DMS153 treated with DMSO at 0.1 percent for 48 hours (cell line): ENCODE measurements at regions not wholly inside any gene's neighbourhood (a gene's known extent, or its start where the extent isn't known, plus 50 kb on each side); places are given as distances from the start of the nearest gene placed in this dataset.

Experiments used
- DNase-seq: peaks from one replicate; lab custom pipeline; 2025; ENCODE audit not compliant: unreplicated experiment; lab: John Stamatoyannopoulos, UW

DNA sequence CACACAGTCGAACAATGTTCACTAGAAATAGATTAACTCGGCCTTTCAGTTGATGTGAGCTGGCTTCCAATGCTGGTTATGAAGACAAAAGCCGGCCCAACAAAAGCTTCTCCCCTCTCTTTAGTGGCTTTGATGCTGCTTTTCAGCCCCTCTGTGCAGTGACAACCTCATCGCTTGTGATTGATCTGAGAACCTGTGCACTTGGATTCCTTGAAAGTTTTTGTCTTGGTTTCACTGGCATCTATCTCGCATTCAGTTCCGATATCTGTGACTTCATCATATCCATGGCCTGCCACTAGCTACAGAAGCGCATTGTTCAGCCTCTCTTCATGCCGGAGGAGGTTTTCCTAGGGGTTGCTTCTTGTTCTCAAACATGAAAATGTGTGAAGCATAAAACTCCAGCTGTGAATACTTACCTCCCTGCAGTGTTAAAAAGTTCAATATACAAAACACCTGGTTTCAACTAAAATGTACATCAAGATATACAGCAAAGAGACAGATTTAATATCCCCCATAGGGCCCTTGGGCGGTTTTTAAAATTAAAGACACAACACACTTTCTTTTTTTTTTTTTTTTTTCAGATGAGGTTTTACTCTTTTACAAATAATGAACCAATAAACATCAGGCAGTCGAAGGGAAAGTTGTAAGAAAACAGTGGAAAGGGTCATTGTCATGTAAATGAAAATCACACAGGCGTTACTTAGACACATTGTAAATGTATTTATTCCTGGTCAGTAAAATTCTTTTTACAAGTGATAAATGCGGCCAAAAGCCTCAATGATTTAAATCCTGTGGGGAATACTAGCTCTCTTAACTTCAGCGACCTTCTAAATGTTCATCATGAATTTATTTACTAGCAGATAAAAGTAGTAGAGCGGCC is 1252.8 kb downstream of the EFNB2 start:
- no peak for DNase-seq

DNA sequence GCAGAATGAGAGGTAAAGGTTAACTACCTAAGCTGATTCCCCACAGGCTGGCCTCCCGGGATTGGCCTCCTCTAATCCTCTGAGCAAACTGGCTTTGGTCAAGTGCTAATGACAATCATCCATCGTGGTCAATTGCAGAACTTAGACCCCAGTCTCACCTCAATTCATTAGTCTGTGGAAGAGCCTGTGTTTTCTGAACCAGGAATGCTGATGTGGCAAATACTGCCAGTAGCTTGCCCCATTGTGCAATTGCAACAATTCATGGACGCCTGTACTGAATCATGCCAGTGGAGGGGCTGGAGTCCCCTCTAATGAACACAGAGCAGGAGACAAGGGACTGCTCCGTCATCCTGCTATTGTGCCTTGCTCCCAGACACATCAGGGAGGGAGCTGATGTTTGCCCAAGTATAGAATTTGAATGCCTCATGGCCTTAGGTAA is 1256.5 kb downstream of the EFNB2 start:
- DNase-seq = peak; percentile 29

DNA sequence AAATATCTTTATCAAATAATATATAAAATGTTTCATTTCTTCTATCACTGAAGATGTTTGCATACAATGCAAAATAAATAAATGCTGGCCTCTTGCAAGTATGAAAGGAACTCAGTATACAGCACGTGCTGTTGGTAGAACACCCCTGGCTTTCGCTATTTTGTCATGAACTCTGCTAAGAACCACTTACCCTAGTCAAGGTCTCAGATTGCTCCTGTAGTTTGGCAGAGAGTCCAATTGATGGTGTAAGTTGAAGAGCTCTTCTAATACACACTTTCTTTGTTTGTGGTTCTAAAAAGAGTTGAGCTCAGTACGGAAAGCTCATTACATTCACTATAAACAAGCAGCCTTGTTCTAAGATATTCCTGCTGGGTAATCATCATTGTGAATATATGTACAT is 1258.9 kb downstream of the EFNB2 start:
- no peak for DNase-seq

DNA sequence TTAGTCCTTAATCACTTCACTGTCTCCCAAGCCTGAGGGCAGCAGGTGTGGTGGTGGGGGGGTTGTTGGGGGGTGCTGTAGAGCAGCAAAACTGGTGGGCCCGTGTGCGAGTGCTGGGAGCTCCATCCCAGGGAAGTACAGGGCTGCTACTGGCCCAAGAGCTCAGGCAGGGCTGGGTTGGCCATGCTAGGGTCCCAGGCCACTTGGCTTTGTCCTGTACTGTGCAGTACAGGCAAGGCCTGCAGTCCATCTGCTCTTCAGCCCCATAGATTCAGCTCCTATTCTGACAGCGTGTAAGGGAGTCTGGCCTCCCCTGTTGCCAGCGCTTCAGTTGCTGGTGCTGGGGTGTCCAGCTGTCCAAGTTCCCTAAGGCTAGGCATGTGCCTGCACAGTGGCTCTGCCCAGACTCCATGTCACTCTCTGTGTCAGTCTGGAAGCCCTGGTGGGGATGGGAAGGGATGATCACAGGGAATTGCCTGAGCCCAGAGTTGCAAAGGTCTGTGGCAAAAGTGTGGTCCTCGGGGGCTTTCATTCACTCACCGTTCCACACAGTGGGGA is 1261.7 kb downstream of the EFNB2 start:
- no peak for DNase-seq

DNA sequence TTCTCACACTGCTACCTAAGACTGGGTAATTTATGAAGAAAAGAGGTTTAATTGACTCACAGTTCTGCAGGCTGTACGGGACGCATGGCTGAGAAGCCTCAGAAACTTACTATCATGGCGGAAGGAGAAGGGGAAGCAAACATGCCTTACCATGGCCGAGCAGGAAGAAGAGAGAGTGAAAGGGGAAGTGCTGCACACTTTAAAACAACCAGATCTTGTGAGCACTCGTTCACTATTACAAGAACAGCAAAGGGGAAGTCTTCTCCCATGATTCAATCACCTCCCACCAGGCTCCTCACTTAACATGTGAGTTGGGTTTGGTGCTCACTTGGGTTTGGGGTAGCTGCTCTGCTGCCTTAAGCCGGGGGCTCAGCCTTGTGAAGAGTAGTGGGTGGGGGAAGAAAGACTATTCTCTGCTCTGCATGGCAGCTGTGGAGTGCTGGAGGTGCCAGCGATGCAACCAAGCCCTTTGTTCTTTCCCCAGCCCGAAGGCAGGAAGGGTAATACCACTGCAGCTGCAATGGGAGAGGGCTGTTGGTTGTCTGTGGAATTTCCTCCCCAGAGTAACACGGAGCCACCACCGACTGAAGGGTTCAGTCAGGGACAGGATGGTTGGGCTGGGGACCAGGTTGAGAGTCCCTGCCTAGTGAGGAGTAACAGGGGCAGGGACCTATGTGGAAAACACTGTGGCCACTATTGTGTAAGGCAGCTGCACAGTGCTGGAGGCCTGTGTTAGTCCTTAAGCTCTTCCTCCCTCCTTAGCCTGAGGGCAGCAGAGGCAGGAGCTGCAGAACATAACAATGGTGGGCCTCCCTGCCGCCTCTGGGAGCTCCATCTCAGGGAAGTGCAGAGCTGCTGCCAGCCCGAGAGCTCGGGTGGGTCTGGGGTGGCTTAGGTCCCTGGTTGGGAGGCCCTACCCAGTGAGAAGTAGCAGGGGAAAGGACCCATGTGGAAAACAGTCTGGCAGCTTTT is 1262.5 kb downstream of the EFNB2 start:
- DNase-seq = no peak

- DNase-seq = no peak
Measured at GRCh38 chr13:105266615-105267014, 1268.8 kb downstream of the EFNB2 start.

DNA sequence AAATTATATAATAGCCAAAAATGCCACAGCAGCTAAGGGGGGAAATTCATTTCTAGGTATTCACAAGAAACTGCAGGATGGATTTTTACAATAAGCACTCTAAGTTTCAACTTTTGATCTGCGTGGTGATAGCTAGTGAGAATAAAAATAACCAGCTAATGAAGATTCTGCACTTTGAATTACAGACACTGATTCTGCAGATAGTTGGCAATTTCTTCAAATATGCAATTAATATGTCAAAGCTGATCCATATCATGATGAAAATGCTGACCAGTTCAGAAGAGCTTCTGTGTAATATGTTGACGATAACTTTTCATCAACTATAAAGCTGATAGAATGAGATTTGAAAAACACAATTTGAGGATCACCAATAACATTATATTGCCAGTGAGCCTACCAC is 1272.9 kb downstream of the EFNB2 start:
- DNase-seq = no peak

GRCh38 chr13:105259426-105259825 is 1276.0 kb downstream of the EFNB2 start:
- no peak for DNase-seq

DNA sequence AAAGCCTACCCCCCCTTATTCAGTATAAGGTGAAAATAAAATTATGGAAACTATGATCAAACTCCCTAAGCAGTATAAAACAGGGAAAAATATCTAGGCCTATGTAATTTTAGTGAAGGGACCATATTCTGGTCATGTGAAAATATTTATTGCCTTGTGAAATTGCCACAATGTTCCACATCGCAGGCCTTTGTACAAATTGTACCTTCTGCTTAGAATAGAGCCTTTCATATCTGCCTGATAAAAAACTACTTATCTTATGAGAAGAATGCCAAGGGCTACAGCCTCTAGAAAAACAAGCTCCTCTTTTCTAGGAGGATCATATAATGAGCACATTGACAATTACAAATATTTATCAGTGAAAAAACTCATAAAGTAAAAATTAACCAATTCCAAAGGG is 1280.0 kb downstream of the EFNB2 start:
- no peak for DNase-seq

- DNase-seq = no peak
Measured at GRCh38 chr13:105251293-105251692, 1284.2 kb downstream of the EFNB2 start.

DNA sequence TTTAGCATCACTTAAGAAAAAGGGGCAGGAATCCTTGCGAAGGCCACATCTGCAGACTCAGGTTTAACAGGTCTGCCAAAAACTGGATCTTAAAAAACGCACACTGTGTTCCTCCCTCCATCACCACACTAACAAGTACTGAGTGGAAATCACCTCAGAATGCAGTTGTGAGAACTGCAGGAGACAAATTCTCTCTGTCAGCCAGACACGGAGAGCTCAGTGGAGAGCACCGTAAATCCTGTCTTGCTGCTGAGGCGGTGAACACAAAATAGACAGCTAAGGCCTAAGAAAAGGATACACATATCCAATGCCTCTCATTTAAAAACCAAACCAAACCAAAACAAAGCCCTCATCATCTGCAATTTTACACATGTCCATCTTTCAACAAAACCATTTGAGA is 1287.6 kb downstream of the EFNB2 start:
- DNase-seq = no peak

- DNase-seq = no peak
Measured at GRCh38 chr13:105240371-105240770, 1295.1 kb downstream of the EFNB2 start.

DNA sequence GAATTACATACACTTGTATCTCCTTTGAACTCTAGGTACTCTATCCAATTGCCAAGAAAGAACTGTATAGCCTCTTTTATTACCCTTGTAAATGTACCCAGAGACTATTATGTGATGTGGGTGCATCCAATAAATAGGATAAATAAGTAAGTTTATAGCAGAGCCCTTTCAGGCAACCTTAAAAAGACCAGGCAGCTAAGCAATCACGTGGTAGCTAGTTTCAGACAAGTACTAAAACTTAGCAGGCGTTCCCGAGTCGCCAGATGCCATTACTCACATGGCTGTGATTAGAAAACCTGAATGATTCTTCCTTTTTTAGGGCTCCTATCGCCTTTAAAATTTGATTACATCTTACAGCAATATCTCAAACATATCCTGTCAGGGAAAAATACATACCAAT is 1303.0 kb downstream of the EFNB2 start:
- no peak for DNase-seq

- DNase-seq = no peak
Measured at GRCh38 chr13:105232006-105232405, 1303.5 kb downstream of the EFNB2 start.

DNA sequence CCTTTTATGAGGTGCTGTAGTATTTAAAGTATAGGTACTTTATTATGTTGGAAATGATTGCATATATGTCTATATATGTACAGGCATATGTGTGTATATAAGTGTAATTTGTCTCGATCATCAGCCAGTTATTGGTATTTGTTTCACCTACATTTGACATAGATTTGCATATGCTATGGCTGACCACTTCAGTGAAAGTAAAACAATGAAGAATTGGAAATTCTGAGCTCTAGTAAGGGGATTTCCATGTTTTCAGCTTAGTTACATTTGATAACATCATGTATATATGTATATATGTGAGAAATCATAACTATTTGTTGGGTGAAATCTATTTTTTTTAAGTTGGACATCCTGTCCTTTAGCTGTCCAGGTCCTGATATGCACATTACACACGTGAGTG is 1303.9 kb downstream of the EFNB2 start:
- DNase-seq = no peak

DNA sequence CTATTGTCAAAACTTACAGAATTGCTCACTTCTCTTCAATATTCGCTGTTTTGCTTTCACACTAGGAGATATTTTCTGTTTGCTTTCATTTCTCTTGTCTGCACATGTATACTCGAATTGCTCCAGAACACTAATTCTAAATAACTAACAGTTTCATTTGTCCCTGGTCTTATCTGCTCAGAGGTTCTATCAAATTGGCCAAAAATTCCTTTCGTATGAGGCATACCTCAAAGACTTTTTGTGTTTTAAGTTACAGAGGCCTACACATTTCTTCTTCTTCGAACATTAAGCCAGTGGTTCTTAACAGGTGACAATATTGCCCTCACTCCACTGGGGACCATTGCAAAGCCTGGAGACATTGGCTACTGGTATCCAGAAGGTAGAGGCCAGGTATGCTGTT is 1314.6 kb downstream of the EFNB2 start:
- no peak for DNase-seq

DNA sequence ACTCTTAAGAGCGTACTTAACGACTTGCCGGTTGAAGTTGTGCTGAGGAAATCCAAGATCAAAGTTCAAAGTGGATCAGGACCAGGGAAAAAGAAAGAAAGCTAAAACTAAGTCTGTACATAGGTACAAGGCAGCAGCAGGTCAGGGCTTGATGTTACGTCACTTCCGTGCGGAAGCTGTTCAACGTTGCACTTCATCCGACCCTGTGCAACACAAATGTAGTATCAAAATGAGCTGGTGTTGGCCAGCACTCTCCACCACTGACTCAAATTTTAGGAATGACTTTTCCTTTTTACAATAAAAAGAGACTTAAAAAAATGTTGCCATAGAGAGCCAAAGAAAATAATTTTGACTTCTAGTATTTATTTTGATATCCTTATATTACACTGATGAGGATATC is 1315.4 kb downstream of the EFNB2 start:
- no peak for DNase-seq

DNA sequence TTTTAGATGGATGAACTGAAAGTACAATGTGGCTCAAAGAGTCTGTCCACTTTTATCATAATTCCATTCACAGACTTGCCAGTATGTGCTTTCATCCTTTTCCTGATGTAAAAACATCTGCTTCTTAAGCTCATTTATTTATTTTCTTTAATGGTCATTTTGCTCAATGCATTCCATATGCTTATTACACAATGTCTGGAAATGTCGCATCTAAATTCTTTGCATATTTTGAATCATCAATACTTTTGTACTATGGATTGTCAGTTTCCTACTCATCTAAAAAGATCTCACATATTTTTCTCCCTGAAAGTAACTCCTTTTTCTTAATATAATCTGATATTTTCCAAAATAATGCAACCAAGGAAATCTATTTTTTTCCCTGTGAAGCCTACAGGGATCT is 1315.8 kb downstream of the EFNB2 start:
- DNase-seq = no peak

DNA sequence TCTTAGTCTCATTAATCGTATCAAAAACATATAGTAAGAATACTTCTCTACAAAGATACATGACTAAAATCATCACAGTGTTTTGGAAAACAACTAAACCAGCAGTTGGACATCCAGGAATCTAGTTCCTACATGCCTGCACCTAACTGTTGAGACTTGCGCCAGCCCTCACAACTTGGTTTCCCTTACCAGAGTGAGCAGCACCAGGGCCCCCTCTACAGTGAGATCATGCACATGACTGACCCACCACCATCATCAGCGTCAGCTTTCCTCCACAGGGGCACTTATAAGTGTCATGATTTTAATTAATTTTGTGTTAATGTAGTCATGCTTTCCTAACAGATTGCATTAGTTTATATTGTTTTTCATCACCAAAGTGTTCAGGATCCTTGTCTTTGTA is 1322.0 kb downstream of the EFNB2 start:
- no peak for DNase-seq

DNA sequence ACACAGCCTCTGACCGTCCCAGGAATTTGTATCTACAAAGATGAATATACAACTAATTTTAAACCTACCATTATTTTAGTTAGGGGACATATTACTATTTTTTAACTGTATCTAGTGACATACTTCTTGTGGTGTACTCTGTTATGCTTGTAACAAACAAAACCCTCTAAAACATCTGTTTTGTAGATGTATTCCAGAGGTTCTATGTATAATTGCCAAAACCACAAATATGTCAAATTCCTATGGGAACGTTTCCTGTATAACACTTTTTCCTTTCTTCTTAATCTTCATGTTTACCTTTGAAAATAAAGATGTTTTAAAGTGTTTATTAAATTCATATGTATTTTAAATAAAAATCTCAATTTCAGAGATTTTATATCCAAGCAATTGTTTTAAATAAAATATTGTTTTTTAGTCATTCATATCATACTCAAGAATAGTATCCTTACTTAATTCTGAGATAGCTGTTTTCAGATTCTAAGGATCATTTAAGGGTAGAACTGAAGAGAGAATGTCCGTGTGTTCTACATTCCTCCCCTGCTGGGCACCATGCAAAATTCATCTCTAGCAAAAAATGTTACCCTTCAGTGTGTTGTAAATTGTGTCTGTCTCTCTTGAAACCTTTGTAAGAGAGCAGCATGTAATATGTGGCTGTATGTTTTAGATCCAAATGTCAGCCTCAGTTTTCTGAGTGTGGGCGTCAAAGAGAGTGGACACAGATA is 1327.7 kb downstream of the EFNB2 start:
- DNase-seq = no peak

DNA sequence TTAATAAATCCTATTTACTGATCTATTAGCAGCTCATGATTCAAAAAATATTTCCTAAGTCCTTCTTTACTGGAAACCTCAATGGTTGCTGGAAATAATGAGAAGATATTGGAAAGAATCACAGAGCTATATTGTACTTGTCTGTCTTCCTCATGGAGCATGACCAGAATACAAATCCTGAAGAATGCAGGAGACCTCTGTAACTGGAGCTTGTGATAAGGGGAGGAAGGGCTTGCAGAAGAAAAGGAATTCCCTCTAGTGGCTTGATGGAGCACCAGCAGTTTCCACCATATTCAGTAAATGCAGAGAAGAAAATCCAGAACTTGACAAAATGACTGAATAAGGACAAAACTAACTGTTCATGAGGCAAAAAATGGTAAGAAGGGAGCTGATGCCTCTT is 1333.1 kb downstream of the EFNB2 start:
- DNase-seq = peak; percentile 14
